ENCODE measurements at regions not wholly inside any gene's neighbourhood (a gene's known extent, or its start where the extent isn't known, plus 50 kb on each side); places are given as distances from the start of the nearest gene placed in this dataset.
"Not testable (repeated sequence)": the region's sequence is repeated elsewhere in the genome, so short reads cannot be mapped to it uniquely, and the experiment has no call there.

DNA sequence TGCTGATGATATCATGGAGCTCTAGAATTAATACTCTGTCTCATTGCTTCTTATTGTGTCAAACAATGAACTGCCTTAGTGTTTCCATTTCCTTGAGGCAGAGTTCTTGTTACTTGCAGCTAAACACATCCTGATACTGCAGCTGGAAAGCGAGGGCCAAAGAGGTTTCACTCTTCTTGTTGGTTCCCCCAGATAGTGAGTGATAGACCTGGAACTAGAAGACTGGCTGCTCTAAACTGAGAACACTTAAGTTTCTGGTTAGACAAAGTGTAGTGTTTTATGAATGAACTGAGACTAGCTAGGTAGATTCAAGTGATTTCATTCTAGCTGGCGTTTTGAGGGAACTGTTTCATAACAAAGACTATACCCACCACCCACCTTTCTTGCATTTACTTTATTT is 321.7 kb downstream of the TXNL1 start:
- no peak for DNase-seq (ENCODE audit: low read depth)

- no peak for DNase-seq (ENCODE audit: low read depth)
Observed at GRCh38 chr18:56315363-56315762, 323.0 kb downstream of the TXNL1 start.

DNA sequence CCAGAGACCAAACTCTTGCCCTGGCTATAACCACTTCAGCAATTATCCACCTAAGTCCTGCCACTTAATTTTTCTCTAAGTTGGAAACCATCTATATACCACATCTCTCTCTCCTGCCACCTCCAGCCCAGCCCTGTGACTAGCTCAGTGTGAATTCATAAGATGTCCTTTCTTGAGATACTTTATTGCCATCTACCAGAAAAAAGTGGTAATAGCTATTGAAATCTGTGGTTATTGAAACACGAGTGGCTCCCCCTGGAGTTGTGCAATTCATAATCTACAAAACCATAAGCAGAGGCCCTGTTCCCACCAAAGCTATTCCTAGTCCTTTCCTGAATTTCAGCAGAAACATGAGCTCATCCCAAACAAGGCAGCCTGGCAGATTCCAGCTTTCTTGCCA is 324.0 kb downstream of the TXNL1 start:
- DNase-seq (ENCODE audit: low read depth), result no peak

- DNase-seq (ENCODE audit: low read depth), result no peak
Observed at GRCh38 chr18:56312551-56313335, 325.6 kb downstream of the TXNL1 start.

DNA sequence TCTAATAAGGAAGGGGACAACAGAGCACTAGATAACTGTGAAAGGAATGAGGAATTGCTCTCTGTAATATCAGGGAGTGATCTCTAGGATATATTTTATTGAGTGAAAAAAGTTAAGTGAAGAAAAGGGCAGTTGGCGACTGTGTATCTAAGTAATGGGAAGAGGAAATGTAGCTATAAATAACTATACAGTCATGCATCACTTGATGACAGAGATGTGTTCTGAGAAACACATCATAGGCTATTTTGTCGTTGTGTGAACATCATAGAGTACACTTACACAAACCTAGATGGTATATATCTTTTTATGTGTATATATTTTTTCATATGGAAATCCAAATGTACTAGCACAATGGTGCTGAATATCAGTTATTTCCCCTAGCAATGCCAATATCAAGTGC is 329.3 kb downstream of the TXNL1 start:
- DNase-seq (ENCODE audit: low read depth), result no peak

DNA sequence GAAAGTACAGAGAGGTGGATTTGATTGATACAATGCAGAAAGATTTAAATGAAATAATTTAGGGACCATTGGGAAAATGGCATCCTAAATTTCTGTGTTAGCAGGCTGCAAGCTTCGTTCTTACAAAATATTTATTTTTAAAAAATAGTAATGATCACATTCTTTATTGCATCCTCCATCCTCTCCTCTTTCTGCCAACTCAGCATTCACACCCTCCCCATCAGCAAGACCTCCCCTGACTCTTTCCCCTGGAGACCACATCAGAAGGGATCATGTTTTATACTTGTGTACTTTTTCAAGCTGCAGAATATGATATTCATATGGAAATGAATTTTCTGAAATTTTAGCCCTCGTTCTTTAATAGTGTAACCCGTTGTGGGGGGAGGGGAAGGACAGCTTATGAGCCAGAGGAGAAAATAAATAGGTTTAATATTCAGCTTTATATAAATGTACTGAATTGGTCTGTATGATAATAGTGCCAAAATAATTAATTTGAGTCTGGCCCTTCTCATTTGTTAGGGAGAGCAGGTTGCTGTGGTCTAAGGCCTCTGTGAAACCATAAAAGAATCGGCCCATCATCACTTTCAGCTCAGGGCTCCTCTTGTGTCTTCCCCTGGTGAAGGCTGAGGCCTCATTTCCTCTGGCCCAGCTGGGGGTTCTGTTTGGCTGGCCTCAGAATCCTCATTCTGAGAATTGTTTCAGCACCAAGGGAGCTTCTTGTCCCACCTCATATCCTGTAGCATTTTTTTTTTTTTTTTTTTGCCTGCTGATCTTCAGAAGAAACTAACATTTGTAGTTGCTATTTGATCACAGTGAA is 330.8 kb downstream of the TXNL1 start:
- DNase-seq (ENCODE audit: low read depth), result no peak

DNA sequence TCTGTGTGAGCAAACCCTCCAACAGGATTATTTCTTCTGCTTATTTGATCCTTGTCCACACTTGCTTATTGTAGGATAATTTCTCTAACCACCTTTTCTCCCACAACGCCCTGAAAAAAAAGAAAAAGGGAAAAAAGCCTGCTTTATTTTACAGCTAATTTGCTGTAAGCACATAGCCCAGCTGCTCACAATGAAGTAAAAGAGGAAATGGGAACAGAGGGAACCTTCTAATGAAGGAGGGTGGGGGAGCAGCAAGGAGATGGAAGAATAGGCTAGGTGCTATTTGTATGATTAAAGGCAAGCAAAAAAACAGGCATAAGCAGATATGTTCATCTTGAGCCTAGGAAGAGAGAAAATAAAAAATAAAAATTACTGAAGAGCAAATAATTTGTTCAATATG is 331.6 kb downstream of the TXNL1 start:
- DNase-seq (ENCODE audit: low read depth), result no peak

DNA sequence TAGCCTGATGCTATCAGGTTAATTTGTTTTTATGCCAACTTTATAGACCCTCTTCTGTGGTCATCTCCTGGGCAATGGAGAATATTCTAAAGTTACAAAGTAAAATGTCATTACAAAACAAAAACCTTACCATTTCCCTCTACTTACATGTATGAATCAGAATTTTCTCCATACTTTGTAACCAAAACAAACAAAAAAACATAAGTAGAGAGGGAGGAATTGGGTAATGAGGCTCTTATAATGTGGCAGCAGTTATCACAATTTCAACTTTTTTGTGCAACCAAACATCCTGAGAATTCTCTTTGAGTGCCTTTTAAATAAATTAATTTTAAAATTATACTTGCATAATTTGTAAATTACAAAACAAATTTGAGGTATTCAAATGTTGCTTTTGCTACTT is 332.8 kb downstream of the TXNL1 start:
- no peak for DNase-seq (ENCODE audit: low read depth)

GRCh38 chr18:56302156-56302555 is 336.2 kb downstream of the TXNL1 start:
- no peak for DNase-seq (ENCODE audit: low read depth)

DNA sequence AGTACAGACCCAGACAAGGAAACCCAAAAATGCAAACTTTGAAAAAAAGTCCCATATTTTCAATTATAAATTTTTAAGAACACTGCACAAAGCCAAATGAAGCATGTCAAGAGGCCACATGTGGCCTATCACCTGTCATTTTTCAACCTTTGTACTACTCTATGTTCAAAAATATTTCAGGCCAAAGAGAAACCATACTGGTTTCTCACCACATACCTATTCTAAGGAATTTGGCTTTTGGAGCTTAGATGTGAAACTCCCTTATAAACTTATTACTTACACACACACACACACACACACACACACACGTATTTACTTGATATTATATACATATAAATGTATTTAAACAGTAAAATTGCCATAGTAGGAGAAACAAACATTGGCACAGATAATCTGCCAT is 338.7 kb downstream of the TXNL1 start:
- no peak for DNase-seq (ENCODE audit: low read depth)

DNA sequence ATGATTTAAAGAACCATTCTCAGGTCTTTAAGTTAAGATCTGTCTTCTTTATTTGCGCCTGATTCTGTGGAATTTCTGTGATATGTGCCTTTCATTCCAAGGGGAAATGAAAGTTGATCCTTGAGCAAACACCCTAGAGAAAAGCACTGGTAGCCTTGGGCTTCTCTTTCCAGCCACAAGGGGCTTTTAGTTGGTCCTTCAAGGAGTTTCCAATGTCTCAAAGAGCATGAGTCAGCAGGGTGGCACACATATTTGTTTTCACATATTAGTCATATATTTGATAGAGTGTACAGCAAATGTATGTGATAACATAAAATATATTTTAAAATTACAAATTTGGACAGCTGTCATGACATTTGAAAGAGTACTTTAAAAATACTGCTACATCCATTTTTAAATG is 339.5 kb downstream of the TXNL1 start:
- no peak for DNase-seq (ENCODE audit: low read depth)

- no peak for DNase-seq (ENCODE audit: low read depth)
Observed at GRCh38 chr18:56296381-56296780, 342.0 kb downstream of the TXNL1 start.

- no peak for DNase-seq (ENCODE audit: low read depth)
Observed at GRCh38 chr18:56294484-56295183, 343.8 kb downstream of the TXNL1 start.

DNA sequence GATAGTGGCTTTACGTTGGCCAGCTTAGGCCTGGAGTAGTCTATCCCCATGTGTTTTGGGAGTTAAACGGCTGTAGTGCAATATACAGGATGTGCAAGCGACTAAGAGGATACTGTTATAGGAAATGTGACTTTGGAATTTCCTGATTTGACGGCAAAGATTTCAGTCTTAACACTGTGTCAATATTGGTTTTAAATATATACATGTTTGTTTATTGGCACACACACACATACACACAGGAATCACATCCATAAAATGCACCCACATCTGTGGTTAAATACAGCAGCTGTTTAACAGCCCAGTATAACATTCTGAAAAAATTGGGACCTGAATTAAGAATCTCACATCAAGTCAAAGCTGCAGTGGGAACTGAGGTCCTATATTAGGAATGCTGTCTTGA is 347.1 kb downstream of the TXNL1 start:
- no peak for DNase-seq (ENCODE audit: low read depth)

GRCh38 chr18:56289381-56289780 is 349.0 kb downstream of the TXNL1 start:
- DNase-seq (ENCODE audit: low read depth), result no peak

DNA sequence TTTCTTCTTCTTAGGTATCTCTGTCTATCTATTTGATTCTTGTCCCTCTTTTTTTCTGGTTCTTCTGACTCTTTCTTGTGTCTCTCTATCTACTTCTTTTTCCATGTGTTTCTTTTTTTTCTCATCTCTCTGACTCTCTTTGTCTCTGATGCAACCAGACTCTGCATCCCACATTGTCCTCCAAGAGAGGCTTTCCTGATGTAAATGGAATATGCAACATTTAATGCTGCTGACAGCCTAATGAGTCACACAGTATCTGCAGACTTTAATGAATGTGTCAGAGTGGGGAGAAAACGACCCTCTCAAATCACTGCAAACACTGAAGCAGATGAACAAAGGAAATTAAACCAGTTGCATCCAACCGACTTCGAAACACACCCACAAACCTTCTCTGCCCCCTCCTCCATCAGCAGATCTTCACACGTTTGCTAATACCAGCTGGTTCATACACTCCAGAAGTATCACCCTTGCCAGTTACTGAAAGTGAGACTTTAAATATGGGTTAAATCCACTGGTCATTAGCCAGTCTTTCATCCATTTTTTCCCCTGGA is 351.5 kb downstream of the TXNL1 start:
- no peak for DNase-seq (ENCODE audit: low read depth)

- DNase-seq (ENCODE audit: low read depth), result no peak
Observed at GRCh38 chr18:56285387-56286065, 352.9 kb downstream of the TXNL1 start.

- no peak for DNase-seq (ENCODE audit: low read depth)
Observed at GRCh38 chr18:56284319-56284718, 354.1 kb downstream of the TXNL1 start.

DNA sequence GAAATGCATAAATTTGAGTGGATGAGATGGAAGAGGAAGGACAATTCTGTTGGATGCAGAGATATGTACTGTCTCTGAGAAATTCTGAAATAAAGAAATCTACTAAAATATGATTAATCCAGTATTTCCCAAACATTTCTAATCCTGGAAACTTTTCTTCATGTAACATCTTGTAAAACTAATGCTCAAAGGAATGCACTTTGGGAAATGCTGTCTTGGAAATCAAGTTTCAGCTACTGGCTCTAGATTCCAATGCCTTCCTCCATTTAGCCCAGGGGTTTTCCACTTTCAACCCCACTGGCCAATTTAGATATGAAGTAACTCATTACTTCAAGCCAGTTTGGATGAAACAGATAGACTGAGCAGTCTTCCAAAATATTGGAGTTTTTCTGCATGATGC is 355.1 kb downstream of the TXNL1 start:
- DNase-seq (ENCODE audit: low read depth), result no peak

- no peak for DNase-seq (ENCODE audit: low read depth)
Observed at GRCh38 chr18:56282234-56283104, 355.9 kb downstream of the TXNL1 start.

DNA sequence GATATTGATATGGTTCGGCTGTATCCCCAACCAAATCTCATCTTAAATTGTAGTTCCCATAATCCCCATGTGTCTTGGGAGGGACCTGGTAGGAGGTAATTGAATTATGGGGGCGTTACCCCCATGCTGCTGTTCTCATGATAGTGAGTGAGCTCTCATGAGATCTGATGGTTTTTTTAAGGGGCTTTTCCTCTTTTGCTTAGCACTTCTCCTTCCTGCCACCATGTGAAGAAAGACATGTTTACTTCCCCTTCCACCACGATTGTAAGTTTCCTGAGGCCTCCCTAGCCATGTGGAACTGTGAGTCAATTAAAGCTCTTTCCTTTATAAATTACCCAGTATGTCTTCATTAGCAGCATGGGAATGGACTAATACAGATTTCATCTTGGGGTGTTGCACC is 358.6 kb downstream of the TXNL1 start:
- DNase-seq (ENCODE audit: low read depth), result not testable (repeated sequence)

All from CMK (cell line).